AG04449 (cell line): ENCODE measurements at regions not wholly inside any gene's neighbourhood (a gene's known extent, or its start where the extent isn't known, plus 50 kb on each side); places are given as distances from the start of the nearest gene placed in this dataset.

ENCODE experiments used
- CTCF ChIA-PET: fragments of 350-600 bp; formaldehyde crosslinking; extraction: SDS; loops from one replicate; lab custom pipeline; 2021; ENCODE audit warnings: antibody characterized with exemption; lab: Yijun Ruan, JAX
- POLR2A ChIA-PET: fragments of 400-600, 350-600 bp; formaldehyde crosslinking; extraction: SDS; loops from one replicate; lab custom pipeline; 2020; ENCODE audit warnings: antibody characterized with exemption, inconsistent platforms; lab: Yijun Ruan, JAX
- DNase-seq: peaks from one replicate; pipeline ENCODE4 v3.0.0-alpha.2; 2010; ENCODE audit warnings: low read depth, low spot score
- H3K4me3 ChIP-seq: 2 replicates; pipeline ENCODE4 v1.5.1; 2011; ENCODE audit warnings: low read depth, mild to moderate bottlenecking, control low read depth, low read length
- CTCF ChIP-seq: IDR thresholded peaks from one replicate; pipeline ENCODE4 v1.5.1; 2011; ENCODE audit warnings: mild to moderate bottlenecking, moderate library complexity, low read length, control low read depth, inconsistent platforms; ENCODE audit not compliant: insufficient read depth; ENCODE audit errors: missing control alignments

DNA sequence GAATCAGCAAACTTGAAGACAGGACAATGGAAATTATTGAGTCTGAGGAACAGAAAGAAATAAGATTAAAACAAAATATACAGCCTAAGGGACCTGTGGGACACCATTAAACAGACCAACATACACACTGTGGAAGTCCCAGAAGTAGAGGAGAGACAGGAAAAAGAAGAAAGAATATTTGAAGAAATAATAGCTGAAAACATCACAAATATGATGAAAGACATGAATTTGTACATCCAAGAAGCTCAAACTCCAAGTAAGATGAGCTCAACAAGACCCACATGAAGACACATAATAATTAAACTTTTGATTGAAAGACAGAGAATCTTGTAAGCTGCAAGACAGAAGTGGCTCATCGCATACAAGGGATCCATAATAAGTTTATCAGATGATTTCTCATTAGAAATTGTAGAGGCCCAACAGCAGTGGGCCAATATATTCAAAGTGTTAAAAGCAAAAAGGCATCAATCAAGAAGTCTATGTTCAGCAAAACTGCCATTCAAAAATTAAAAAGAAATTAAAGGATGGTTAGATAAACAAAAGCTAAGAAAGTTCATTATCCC is 311.3 kb upstream of the ADGRL2 start:
- no peak overlapping the region for H3K4me3 ChIP-seq
- POLR2A ChIA-PET: no interaction called here
- no peak for TF ChIP-seq CTCF
- no peak for DNase-seq
- CTCF ChIA-PET: no interaction called here

DNA sequence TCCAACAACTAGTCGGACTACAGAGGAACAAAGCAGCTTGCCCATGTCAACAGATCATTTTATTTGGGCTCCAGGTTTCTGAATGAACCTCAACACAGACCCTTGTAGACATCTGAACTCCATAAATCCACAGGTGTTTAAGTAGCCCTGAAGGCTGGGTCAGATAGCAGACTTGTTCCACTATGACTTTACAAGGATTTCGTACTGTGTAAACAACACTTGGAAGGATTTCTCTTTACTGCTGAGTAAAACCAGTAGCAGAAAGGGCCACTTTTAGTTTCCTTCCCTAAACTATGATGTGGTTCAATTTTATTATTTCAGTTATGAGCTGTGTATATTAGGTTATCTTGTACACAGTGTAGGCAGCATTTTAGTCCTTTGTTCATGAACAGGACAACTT is 316.4 kb upstream of the ADGRL2 start:
- no peak for DNase-seq
- H3K4me3 ChIP-seq: no peak overlapping the region
- CTCF ChIA-PET: no interaction called here
- TF ChIP-seq CTCF: no peak
- POLR2A ChIA-PET: no interaction called here

DNA sequence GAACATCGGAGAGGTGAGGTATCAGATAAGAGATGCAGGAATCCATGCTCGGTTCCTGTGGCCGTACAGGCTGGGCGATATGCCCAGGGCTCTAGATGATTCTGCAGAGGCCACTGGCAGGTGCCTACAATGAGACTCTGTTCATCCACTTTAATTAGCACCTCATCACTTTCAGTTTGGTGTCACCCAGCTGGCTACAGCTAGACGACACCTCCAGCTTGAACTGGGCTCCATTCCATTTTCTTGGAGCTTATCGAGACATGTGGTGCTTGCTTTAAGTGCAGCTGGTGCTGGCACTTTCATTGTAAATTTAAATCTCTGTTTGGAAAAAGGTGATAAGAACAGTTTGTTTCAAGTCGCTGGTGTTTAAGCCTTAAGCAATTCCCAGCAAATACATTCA is 322.5 kb upstream of the ADGRL2 start:
- no peak for DNase-seq
- TF ChIP-seq CTCF: no peak
- POLR2A ChIA-PET: no interaction called here
- no peak overlapping the region for H3K4me3 ChIP-seq
- CTCF ChIA-PET: no interaction called here

DNA sequence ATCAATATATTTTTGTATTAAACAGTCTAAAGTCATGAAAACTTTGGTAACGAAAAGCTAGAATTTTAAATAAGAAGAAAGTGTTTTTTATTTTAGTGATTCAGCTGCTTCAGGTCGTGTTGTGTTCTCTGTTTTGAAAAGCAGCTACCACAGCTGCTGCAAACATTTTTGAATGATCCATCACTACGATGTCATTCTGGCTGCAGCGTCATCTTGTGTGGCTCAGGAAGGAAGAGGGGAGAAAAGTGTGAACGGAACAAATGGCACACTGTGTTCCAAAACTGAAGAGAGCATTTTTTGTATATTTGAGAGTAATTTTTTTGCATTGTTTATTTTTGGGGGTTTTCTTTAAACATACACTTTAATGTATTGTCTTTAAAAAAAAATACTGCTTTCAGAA is 323.0 kb upstream of the ADGRL2 start:
- POLR2A ChIA-PET: no interaction called here
- CTCF ChIA-PET: no interaction called here
- no peak for TF ChIP-seq CTCF
- no peak overlapping the region for H3K4me3 ChIP-seq
- DNase-seq: no peak

DNA sequence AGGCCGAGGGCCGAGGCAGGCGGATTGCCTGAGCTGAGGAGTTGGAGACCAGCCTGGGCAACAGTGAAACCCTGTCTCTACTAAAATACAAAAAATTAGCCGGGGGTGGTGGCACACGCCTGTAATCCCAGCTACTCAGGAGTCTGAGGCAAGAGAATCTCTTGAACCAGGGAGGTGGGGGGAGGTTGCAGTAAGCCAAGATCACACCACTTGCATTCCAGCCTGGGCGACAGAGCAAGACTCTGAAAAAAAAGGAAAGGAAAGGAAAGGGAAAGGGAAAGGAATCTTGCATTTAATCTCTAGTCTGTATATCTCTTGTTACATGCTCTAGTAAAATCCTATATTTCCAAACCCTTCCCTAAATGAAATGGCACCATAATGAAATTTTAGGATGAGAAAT is 328.3 kb upstream of the ADGRL2 start:
- POLR2A ChIA-PET: no interaction called here
- CTCF ChIA-PET: no interaction called here
- H3K4me3 ChIP-seq: no peak overlapping the region
- TF ChIP-seq CTCF: no peak
- no peak for DNase-seq

DNA sequence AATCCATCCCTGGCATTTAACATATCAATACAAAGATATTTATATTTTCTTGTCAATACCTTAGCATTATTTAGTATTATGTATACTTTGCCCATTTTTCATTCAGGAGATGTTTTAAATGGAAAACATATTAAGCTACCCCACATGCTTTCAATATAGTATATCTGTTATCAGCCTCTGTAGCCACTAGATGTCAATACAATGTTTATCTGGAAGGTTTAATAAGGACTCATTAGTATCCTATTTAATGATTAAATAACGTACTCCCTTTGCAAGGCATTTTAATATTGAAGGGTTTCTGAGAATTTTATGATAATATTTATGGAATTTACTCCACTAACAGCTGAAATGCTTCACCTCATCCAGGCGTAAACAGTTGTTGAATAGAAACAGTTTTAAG is 329.5 kb upstream of the ADGRL2 start:
- no peak for TF ChIP-seq CTCF
- no peak overlapping the region for H3K4me3 ChIP-seq
- ChIA-PET CTCF (interaction anchor here (1.0 to 1.4 kb wide), 2 partner anchors 288 to 289 kb away, joined by 3 read pairs; no protein-coding TSS in a partner anchor), POLR2A (no interaction called here)
- DNase-seq: no peak
